ENCODE measurements at regions not wholly inside any gene's neighbourhood (a gene's known extent, or its start where the extent isn't known, plus 50 kb on each side); places are given as distances from the start of the nearest gene placed in this dataset.

DNA sequence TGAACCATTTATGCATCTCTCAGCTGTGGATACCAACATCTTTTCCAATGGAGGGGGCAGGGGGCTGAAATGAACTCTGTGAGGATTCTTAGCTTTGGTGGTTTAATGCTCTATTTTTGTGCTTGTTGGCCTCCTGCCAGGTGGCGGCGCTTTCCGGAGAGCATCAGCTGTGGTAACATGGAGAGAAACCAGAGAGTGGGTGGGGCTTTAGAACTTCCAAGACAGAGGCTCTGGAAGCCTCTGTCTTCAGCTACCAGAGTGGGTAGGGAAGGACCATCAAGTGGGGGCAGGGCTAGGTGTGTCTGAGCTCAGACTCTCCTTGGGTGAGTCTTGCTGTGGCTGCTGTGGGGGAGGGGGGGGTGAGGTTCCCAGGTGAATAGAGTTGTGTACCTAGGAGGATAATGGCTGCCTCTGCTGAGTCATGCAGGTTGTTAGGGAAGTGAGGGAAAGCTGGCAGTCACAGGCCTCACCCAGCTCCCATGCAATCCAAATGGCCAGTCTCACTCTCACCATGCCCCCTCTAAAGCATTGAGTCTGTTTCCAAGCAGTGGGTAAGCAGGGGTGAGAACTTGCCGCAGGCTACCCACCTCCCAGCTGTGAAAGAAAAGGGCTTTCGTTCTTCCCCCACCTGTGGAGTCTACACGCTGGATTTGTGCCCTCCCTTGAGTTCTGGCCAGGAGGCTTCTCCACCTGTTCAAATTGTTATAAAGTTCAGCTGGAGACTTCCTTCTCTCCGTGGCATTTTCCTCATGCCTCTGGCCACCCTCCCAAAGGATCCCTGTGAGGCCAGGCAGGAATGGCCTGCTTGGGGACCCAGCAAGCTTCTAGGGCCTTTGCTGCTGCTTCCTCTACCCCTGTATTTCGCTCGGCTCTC is 527.0 kb downstream of the NEBL start:
- Histone ChIP-seq H3K36me3 (ENCODE audit: insufficient read depth, low read length) (no peaks in the 10 kb centered on the region), H3K4me2 (ENCODE audit: low read length) (no peak overlapping the region), H3K9me3 (ENCODE audit: low read length) (no peaks in the 10 kb centered on the region), H3K9me2 (ENCODE audit: insufficient read depth, low read length) (no peaks in the 10 kb centered on the region), H4K20me1 (ENCODE audit: insufficient read depth, low read length) (no peaks in the 10 kb centered on the region), H2AFZ (ENCODE audit: low read length) (no peak overlapping the region), H3K79me2 (ENCODE audit: insufficient read depth, low read depth, low read length) (no peaks in the 10 kb centered on the region), H3K27ac (ENCODE audit: low read depth, low read length, poor library complexity, severe bottlenecking) (no peak overlapping the region), H3K4me3 (ENCODE audit: low read depth, low read length, poor library complexity, severe bottlenecking) (no peak overlapping the region), H3K4me1 (ENCODE audit: insufficient read depth, low read length, poor library complexity, severe bottlenecking) (no peaks in the 10 kb centered on the region)
- BruUV-seq (replicated peaks) = no TSS peak
- ChIA-PET POLR2A (no interaction called here), CTCF (ENCODE audit: unreplicated experiment) (no interaction called here)
- no peak for DNase-seq (ENCODE audit: low spot score)
- intact Hi-C loops (cut with micrococcal nuclease; ENCODE audit: unreplicated experiment) = no loop called here
- TF ChIP-seq EZH2phosphoT487 (IDR thresholded peaks at IDR 0.05; ENCODE audit: borderline replicate concordance, low read depth, low read length) (no peak), CTCF (conservative IDR thresholded peaks at IDR 0.05; ENCODE audit: low read length) (no peak)

GRCh38 chr10:20363684-20364083 is 533.4 kb downstream of the NEBL start:
- TF ChIP-seq EZH2phosphoT487 (IDR thresholded peaks at IDR 0.05; ENCODE audit: borderline replicate concordance, low read depth, low read length) (no peak), CTCF (conservative IDR thresholded peaks at IDR 0.05; ENCODE audit: low read length) (no peak)
- Histone ChIP-seq H2AFZ (ENCODE audit: low read length) (no peak overlapping the region), H3K4me2 (ENCODE audit: low read length) (no peak overlapping the region), H3K9me3 (ENCODE audit: low read length) (no peaks in the 10 kb centered on the region), H3K4me1 (ENCODE audit: insufficient read depth, low read length, poor library complexity, severe bottlenecking) (no peaks in the 10 kb centered on the region), H3K79me2 (ENCODE audit: insufficient read depth, low read depth, low read length) (no peaks in the 10 kb centered on the region), H3K36me3 (ENCODE audit: insufficient read depth, low read length) (no peaks in the 10 kb centered on the region), H3K4me3 (ENCODE audit: low read depth, low read length, poor library complexity, severe bottlenecking) (no peak overlapping the region), H3K27ac (ENCODE audit: low read depth, low read length, poor library complexity, severe bottlenecking) (no peak overlapping the region), H3K9me2 (ENCODE audit: insufficient read depth, low read length) (no peaks in the 10 kb centered on the region), H4K20me1 (ENCODE audit: insufficient read depth, low read length) (no peaks in the 10 kb centered on the region)
- ChIA-PET POLR2A (interaction anchor here (0.7 kb wide), 1 partner anchor 45 kb away, joined by 3 read pairs; no protein-coding TSS in a partner anchor), CTCF (ENCODE audit: unreplicated experiment) (no interaction called here)
- intact Hi-C loops (cut with micrococcal nuclease; ENCODE audit: unreplicated experiment) = no loop called here
- no peak for DNase-seq (ENCODE audit: low spot score)
- no TSS peak for BruUV-seq (replicated peaks)

DNA sequence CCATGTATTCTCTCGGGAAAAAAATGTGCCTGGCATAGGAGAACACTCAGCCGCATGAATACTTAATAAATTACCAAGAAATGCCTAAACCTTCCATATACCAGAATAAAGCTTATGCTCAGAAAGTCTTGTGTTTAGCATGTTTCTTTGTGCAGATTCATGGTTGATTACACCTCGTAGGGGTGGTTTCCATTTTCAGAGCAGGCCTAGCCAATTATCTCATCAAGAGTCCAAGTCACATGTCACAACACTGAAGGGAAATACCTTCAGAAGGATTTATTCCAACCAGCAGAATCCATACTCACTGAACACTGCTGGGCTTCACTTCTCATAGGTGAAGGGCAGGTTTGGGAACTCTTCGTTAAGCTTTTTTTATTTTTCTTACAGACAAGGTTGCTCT is 539.7 kb downstream of the PLXDC2 start:
- TF ChIP-seq EZH2phosphoT487 (IDR thresholded peaks at IDR 0.05; ENCODE audit: borderline replicate concordance, low read depth, low read length) (no peak), CTCF (conservative IDR thresholded peaks at IDR 0.05; ENCODE audit: low read length) (no peak)
- H3K4me1 ChIP-seq (ENCODE audit: insufficient read depth, low read length, poor library complexity, severe bottlenecking) = no peaks in the 10 kb centered on the region
- no peak overlapping the region for H2AFZ ChIP-seq (ENCODE audit: low read length)
- H3K9me3 ChIP-seq (ENCODE audit: low read length) = no peaks in the 10 kb centered on the region
- no peak overlapping the region for H3K4me3 ChIP-seq (ENCODE audit: low read depth, low read length, poor library complexity, severe bottlenecking)
- no peaks in the 10 kb centered on the region for H3K36me3 ChIP-seq (ENCODE audit: insufficient read depth, low read length)
- H3K9me2 ChIP-seq (ENCODE audit: insufficient read depth, low read length) = no peaks in the 10 kb centered on the region
- DNase-seq (ENCODE audit: low spot score) = no peak
- no peaks in the 10 kb centered on the region for H3K79me2 ChIP-seq (ENCODE audit: insufficient read depth, low read depth, low read length)
- no TSS peak for BruUV-seq (replicated peaks)
- ChIA-PET CTCF (ENCODE audit: unreplicated experiment) (no interaction called here), POLR2A (interaction anchor here (1.3 kb wide), 1 partner anchor 28 kb away, joined by 3 read pairs; no protein-coding TSS in a partner anchor)
- intact Hi-C loops (cut with micrococcal nuclease; ENCODE audit: unreplicated experiment) = no loop called here
- H4K20me1 ChIP-seq (ENCODE audit: insufficient read depth, low read length) = no peaks in the 10 kb centered on the region
- no peak overlapping the region for H3K4me2 ChIP-seq (ENCODE audit: low read length)
- H3K27ac ChIP-seq (ENCODE audit: low read depth, low read length, poor library complexity, severe bottlenecking) = no peak overlapping the region
